IPS-NIHi7 (cell line): ENCODE measurements at regions not wholly inside any gene's neighbourhood (a gene's known extent, or its start where the extent isn't known, plus 50 kb on each side); places are given as distances from the start of the nearest gene placed in this dataset.

Experiments
- DNase-seq: peaks from one replicate; pipeline ENCODE4 v3.0.0; 2012; ENCODE audit warnings: mixed read lengths; ENCODE audit errors: extremely low spot score

GRCh38 chr18:37665346-37665745 lies 99.7 kb upstream of the CELF4 start:
- DNase-seq: no peak

- no peak for DNase-seq
Observed at GRCh38 chr18:37663446-37663845, 97.8 kb upstream of the CELF4 start.

GRCh38 chr18:37662546-37663339 lies 97.1 kb upstream of the CELF4 start:
- no peak for DNase-seq

GRCh38 chr18:37662099-37662498 lies 96.5 kb upstream of the CELF4 start:
- DNase-seq: no peak

GRCh38 chr18:37661478-37661877 lies 95.9 kb upstream of the CELF4 start:
- DNase-seq: no peak

GRCh38 chr18:37661061-37661460 lies 95.5 kb upstream of the CELF4 start:
- DNase-seq: no peak

GRCh38 chr18:37660658-37661057 lies 95.1 kb upstream of the CELF4 start:
- no peak for DNase-seq

- DNase-seq: no peak
Observed at GRCh38 chr18:37659906-37660305, 94.3 kb upstream of the CELF4 start.

GRCh38 chr18:37658894-37659293 lies 93.3 kb upstream of the CELF4 start:
- no peak for DNase-seq

- DNase-seq: no peak
Observed at GRCh38 chr18:37657493-37657892, 91.9 kb upstream of the CELF4 start.

GRCh38 chr18:37654731-37655369 lies 89.3 kb upstream of the CELF4 start:
- DNase-seq: no peak

GRCh38 chr18:37654034-37654433 lies 88.4 kb upstream of the CELF4 start:
- peak; percentile 42 for DNase-seq

GRCh38 chr18:37653618-37654017 lies 88.0 kb upstream of the CELF4 start:
- no peak for DNase-seq

- DNase-seq: no peak
Observed at GRCh38 chr18:37649930-37650329, 84.3 kb upstream of the CELF4 start.

- DNase-seq: no peak
Observed at GRCh38 chr18:37649416-37649815, 83.8 kb upstream of the CELF4 start.

- DNase-seq: no peak
Observed at GRCh38 chr18:37641573-37641972, 76.0 kb upstream of the CELF4 start.

- peak; percentile 41 for DNase-seq
Observed at GRCh38 chr18:37640504-37640903, 74.9 kb upstream of the CELF4 start.

GRCh38 chr18:37639846-37640245 lies 74.2 kb upstream of the CELF4 start:
- DNase-seq: no peak

GRCh38 chr18:37637478-37637850 lies 71.9 kb upstream of the CELF4 start:
- DNase-seq: no peak

GRCh38 chr18:37636831-37637477 lies 71.4 kb upstream of the CELF4 start:
- no peak for DNase-seq

- DNase-seq: no peak
Observed at GRCh38 chr18:37634516-37634915, 68.9 kb upstream of the CELF4 start.

- DNase-seq: no peak
Observed at GRCh38 chr18:37631422-37631821, 65.8 kb upstream of the CELF4 start.

- DNase-seq: no peak
Observed at GRCh38 chr18:37630334-37630733, 64.7 kb upstream of the CELF4 start.
